SK-N-SH (cell line): ENCODE measurements at regions not wholly inside any gene's neighbourhood (a gene's known extent, or its start where the extent isn't known, plus 50 kb on each side); places are given as distances from the start of the nearest gene placed in this dataset.

Experiments used
- CTCF ChIA-PET: fragments of 300-600, 350-600 bp; formaldehyde crosslinking; extraction: SDS; loops from one replicate; lab custom pipeline; 2021; lab: Yijun Ruan, JAX
- POLR2A ChIA-PET: fragments of 350-600 bp; sonication (Branson Sonifier 250); formaldehyde crosslinking; extraction: SDS; loops from one replicate; lab custom pipeline; 2020; ENCODE audit warnings: antibody characterized with exemption, inconsistent platforms; lab: Yijun Ruan, JAX
- DNase-seq: peaks from one replicate; pipeline ENCODE4 v3.0.0; 2012
- H2AFZ ChIP-seq: fragments of 200-600 bp; sonication (generic); 2 replicates; pipeline ENCODE4 v1.8.1; 2016; ENCODE audit warnings: antibody characterized with exemption, mild to moderate bottlenecking, low read depth
- H3F3A ChIP-seq: fragments of 200-600 bp; sonication (generic); replicated peaks from 2 replicates; pipeline ENCODE3; 2016; ENCODE audit warnings: antibody characterized with exemption, mild to moderate bottlenecking; ENCODE audit not compliant: insufficient read depth
- H3K27ac ChIP-seq, 2 experiments: fragments of 200-500 bp in 1 of 2; fragments of 200-600 bp in 1 of 2; sonication (Bioruptor generic) in 1 of 2; sonication (generic), shearing (Covaris generic) in 1 of 2; 2 replicates each; pipeline versions ENCODE4 v1.5.1 to v1.6.1; 2014 to 2016; ENCODE audit warnings: low read depth in 2 of 2, inconsistent platforms in 1 of 2, low read length in 1 of 2, mild to moderate bottlenecking in 1 of 2, mixed read lengths in 1 of 2
- H3K27me3 ChIP-seq: fragments of 200-600 bp; sonication (generic), shearing (Covaris generic); 2 replicates; pipeline ENCODE4 v1.6.1; 2016; ENCODE audit warnings: mixed run types; ENCODE audit not compliant: insufficient read depth
- H3K36me3 ChIP-seq, 2 experiments: fragments of 200-500 bp in 1 of 2; fragments of 200-600 bp in 1 of 2; sonication (Bioruptor generic) in 1 of 2; sonication (generic) in 1 of 2; replicated peaks in 1 of 2; 2 replicates each; pipeline versions ENCODE3 to v1.5.1; 2014 to 2016; ENCODE audit warnings: low read length in 1 of 2, mild to moderate bottlenecking in 1 of 2; ENCODE audit not compliant: insufficient read depth in 2 of 2, control insufficient read depth in 1 of 2
- H3K4me1 ChIP-seq, 2 experiments: fragments of 200-500 bp in 1 of 2; fragments of 200-600 bp in 1 of 2; sonication (Bioruptor generic) in 1 of 2; sonication (generic), shearing (Covaris generic) in 1 of 2; 2 replicates each; pipeline versions ENCODE4 v1.5.1 to v1.6.1; 2014 to 2016; ENCODE audit warnings: low read depth in 1 of 2, low read length in 1 of 2, mixed run types in 1 of 2; ENCODE audit not compliant: insufficient read depth in 2 of 2, control insufficient read depth in 1 of 2
- H3K4me2 ChIP-seq: fragments of 200-600 bp; sonication (generic), shearing (Covaris generic); 2 replicates; pipeline ENCODE4 v1.6.1; 2017; ENCODE audit warnings: mixed run types
- H3K4me3 ChIP-seq, 2 experiments: fragments of 200-500 bp in 1 of 2; fragments of 200-600 bp in 1 of 2; sonication (Bioruptor generic) in 1 of 2; sonication (generic), shearing (Covaris generic) in 1 of 2; 2 replicates each; pipeline versions ENCODE4 v1.5.1 to v1.8.1; 2014 to 2016; ENCODE audit warnings: low read depth in 2 of 2, inconsistent platforms in 1 of 2, low read length in 1 of 2, mild to moderate bottlenecking in 1 of 2, mixed read lengths in 1 of 2, moderate library complexity in 1 of 2
- H3K79me2 ChIP-seq: fragments of 200-600 bp; sonication (generic); 2 replicates; pipeline ENCODE4 v1.8.1; 2017; ENCODE audit warnings: mild to moderate bottlenecking; ENCODE audit not compliant: insufficient read depth
- H3K9ac ChIP-seq: fragments of 200-600 bp; sonication (generic); 2 replicates; pipeline ENCODE4 v1.6.1; 2017; ENCODE audit warnings: mixed run types
- H3K9me2 ChIP-seq: fragments of 200-600 bp; sonication (generic); 2 replicates; pipeline ENCODE4 v1.6.1; 2017; ENCODE audit warnings: mixed run types
- H3K9me3 ChIP-seq: fragments of 200-600 bp; sonication (generic); 2 replicates; pipeline ENCODE4 v1.6.1; 2017; ENCODE audit warnings: mixed run types, mild to moderate bottlenecking, moderate library complexity
- H4K20me1 ChIP-seq: fragments of 200-600 bp; sonication (generic); 2 replicates; pipeline ENCODE4 v1.6.1; 2017; ENCODE audit warnings: mild to moderate bottlenecking, mixed run types; ENCODE audit not compliant: insufficient read depth
- ELF1 ChIP-seq: IDR thresholded peaks from 2 replicates; pipeline ENCODE4 v1.4.0; 2012
- EP300 ChIP-seq, 2 experiments: IDR thresholded peaks; 2 replicates each; pipeline versions ENCODE4 v1.4.0 to v1.6.1; 2012; ENCODE audit warnings: borderline replicate concordance in 1 of 2, low read depth in 1 of 2, low read length in 1 of 2
- EZH2phosphoT487 ChIP-seq: fragments of 200-600 bp; sonication (generic); IDR thresholded peaks from 2 replicates; pipeline ENCODE4 v1.6.1; 2017; ENCODE audit warnings: low read depth, mixed run types, mild to moderate bottlenecking, antibody characterized with exemption, moderate library complexity, borderline replicate concordance
- GABPA ChIP-seq: IDR thresholded peaks from 2 replicates; pipeline ENCODE4 v1.4.0; 2012; ENCODE audit warnings: low read depth, mild to moderate bottlenecking
- MEF2A ChIP-seq: IDR thresholded peaks from 2 replicates; pipeline ENCODE4 v1.4.0; 2012; ENCODE audit warnings: low read depth, borderline replicate concordance
- MXI1 ChIP-seq: IDR thresholded peaks from 2 replicates; pipeline ENCODE4 v1.6.1; 2012; ENCODE audit warnings: mild to moderate bottlenecking, low read depth, low read length, improper control_type of control experiment
- NRF1 ChIP-seq: IDR thresholded peaks from 2 replicates; pipeline ENCODE4 v1.6.1; 2012; ENCODE audit warnings: low read depth, mild to moderate bottlenecking, low read length
- RCOR1 ChIP-seq: fragments of 150-350 bp; IDR thresholded peaks from 2 replicates; pipeline ENCODE4 v1.6.1; 2017; ENCODE audit warnings: antibody characterized with exemption, low read length
- RFX5 ChIP-seq: IDR thresholded peaks from 2 replicates; pipeline ENCODE4 v1.6.1; 2012; ENCODE audit warnings: mild to moderate bottlenecking, improper control_type of control experiment, low read length
- SMC3 ChIP-seq: IDR thresholded peaks from 2 replicates; pipeline ENCODE4 v1.6.1; 2012; ENCODE audit warnings: low read depth, low read length, improper control_type of control experiment
- TAF1 ChIP-seq: IDR thresholded peaks from 2 replicates; pipeline ENCODE4 v1.6.1; 2012; ENCODE audit warnings: low read depth, mild to moderate bottlenecking, low read length, moderate library complexity, borderline replicate concordance
- TEAD4 ChIP-seq: IDR thresholded peaks from 2 replicates; pipeline ENCODE4 v1.4.0; 2012; ENCODE audit warnings: mild to moderate bottlenecking, borderline replicate concordance; ENCODE audit not compliant: insufficient read depth
- WGBS: methylation state at CpG from one replicate; pipeline ENCODE4 v1.1.6; 2017; ENCODE audit warnings: low lambda C conversion rate; 5-methylcytosine and 5-hydroxymethylcytosine counted together
- TF ChIP-seq, protein P1 (sequence below): fragments of 150-350 bp; IDR thresholded peaks from 2 replicates; pipeline ENCODE4 v1.6.1; 2017; ENCODE audit warnings: antibody characterized with exemption, low read length, low read depth, borderline replicate concordance
- TF ChIP-seq, protein P2 (sequence below): IDR thresholded peaks from 2 replicates; pipeline ENCODE4 v1.4.0; 2012; ENCODE audit warnings: low read depth, borderline replicate concordance
- TF ChIP-seq, protein P3 (sequence below): fragments of 200-600 bp; sonication (generic); IDR thresholded peaks from 2 replicates; pipeline ENCODE4 v1.6.1; 2017; ENCODE audit warnings: antibody characterized with exemption, mild to moderate bottlenecking, moderate library complexity
- TF ChIP-seq, protein P4 (sequence below): IDR thresholded peaks from 2 replicates; pipeline ENCODE4 v1.4.0; 2012; ENCODE audit warnings: low read depth
- TF ChIP-seq, protein P5 (sequence below): IDR thresholded peaks from 2 replicates; pipeline ENCODE4 v1.6.1; 2012; ENCODE audit warnings: mild to moderate bottlenecking, low read depth, low read length, moderate library complexity
- TF ChIP-seq, protein P6 (sequence below): IDR thresholded peaks from 2 replicates; pipeline ENCODE4; 2012

DNA sequence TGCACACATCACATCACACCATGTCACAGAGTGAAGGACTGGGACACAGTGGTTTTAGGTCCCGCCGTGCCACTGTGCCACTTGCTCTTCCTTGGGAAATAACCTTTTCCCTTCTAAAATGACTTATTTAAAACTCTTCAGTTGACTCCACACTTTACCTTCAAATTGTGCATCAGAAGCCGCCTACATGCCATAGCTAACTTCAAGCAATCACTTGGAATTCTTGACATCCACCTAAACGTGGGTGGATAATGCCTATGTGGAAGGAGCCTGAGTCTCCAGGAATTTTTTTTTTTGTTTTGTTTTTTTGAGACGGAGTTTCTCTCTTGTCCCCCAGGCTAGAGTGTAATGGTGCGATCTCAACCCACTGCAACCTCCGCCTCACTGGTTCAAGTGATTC lies 777.4 kb upstream of the TENM3 start (continued):
- TF ChIP-seq, protein P1, sequence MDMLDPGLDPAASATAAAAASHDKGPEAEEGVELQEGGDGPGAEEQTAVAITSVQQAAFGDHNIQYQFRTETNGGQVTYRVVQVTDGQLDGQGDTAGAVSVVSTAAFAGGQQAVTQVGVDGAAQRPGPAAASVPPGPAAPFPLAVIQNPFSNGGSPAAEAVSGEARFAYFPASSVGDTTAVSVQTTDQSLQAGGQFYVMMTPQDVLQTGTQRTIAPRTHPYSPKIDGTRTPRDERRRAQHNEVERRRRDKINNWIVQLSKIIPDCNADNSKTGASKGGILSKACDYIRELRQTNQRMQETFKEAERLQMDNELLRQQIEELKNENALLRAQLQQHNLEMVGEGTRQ: no peak
- no peak for TF ChIP-seq EP300 (IDR thresholded peaks at IDR 0.05; ENCODE audit: borderline replicate concordance in 1 of 2, low read depth in 1 of 2, low read length in 1 of 2)
- TF ChIP-seq, protein P2, sequence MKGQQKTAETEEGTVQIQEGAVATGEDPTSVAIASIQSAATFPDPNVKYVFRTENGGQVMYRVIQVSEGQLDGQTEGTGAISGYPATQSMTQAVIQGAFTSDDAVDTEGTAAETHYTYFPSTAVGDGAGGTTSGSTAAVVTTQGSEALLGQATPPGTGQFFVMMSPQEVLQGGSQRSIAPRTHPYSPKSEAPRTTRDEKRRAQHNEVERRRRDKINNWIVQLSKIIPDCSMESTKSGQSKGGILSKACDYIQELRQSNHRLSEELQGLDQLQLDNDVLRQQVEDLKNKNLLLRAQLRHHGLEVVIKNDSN: no peak
- TF ChIP-seq, protein P3, sequence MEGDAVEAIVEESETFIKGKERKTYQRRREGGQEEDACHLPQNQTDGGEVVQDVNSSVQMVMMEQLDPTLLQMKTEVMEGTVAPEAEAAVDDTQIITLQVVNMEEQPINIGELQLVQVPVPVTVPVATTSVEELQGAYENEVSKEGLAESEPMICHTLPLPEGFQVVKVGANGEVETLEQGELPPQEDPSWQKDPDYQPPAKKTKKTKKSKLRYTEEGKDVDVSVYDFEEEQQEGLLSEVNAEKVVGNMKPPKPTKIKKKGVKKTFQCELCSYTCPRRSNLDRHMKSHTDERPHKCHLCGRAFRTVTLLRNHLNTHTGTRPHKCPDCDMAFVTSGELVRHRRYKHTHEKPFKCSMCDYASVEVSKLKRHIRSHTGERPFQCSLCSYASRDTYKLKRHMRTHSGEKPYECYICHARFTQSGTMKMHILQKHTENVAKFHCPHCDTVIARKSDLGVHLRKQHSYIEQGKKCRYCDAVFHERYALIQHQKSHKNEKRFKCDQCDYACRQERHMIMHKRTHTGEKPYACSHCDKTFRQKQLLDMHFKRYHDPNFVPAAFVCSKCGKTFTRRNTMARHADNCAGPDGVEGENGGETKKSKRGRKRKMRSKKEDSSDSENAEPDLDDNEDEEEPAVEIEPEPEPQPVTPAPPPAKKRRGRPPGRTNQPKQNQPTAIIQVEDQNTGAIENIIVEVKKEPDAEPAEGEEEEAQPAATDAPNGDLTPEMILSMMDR: no peak
- TF ChIP-seq, all 33 proteins: peak for 0

DNA sequence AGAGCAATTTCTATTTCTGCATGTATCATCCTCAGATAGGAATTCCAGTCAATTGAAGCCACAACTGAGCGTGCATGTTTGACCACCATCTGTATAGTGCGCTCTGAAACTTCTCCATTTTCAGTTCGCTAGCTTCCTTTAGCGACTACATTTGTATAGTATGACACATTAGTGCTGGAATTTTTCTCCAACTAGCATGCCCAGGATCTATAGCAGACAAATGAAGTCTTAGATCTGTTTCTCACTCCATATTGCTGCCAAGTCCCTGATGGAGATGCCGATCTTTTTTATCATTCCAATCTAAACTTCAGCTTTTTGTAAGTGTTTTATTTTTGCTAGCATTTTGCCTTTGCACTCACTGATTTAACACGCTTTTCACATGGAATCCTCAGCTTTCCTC lies 774.8 kb upstream of the TENM3 start:
- Histone ChIP-seq H3K27me3 (no peaks in the 10 kb centered on the region), H2AFZ (no peak overlapping the region), H3K4me1 (no peaks in the 10 kb centered on the region), H3K79me2 (no peaks in the 10 kb centered on the region), H3K27ac (no peak overlapping the region), H3K4me3 (no peak overlapping the region), H3K36me3 (no peaks in the 10 kb centered on the region), H3K9me2 (no peaks in the 10 kb centered on the region), H3K9me3 (no peaks in the 10 kb centered on the region), H3K4me2 (no peak overlapping the region), H3K9ac (no peak overlapping the region), H4K20me1 (no peaks in the 10 kb centered on the region), H3F3A (no peaks in the 10 kb centered on the region)
- 64% methylated on average over 6 of the region's 6 CpGs for WGBS
- ChIA-PET CTCF (interaction anchor here (0.7 kb wide), 1 partner anchor 196 kb away, joined by 3 read pairs; no protein-coding TSS in a partner anchor), POLR2A (no interaction called here)
- DNase-seq: no peak
- TF ChIP-seq TEAD4 (no peak), GABPA (no peak), MEF2A (no peak), MXI1 (no peak), ELF1 (no peak), RCOR1 (no peak), TAF1 (no peak), EZH2phosphoT487 (no peak), SMC3 (no peak), NRF1 (no peak), EP300 (IDR thresholded peaks at IDR 0.05; ENCODE audit: borderline replicate concordance in 1 of 2, low read depth in 1 of 2, low read length in 1 of 2) (no peak), RFX5 (no peak)
- TF ChIP-seq, protein P1: no peak
- TF ChIP-seq, protein P4, sequence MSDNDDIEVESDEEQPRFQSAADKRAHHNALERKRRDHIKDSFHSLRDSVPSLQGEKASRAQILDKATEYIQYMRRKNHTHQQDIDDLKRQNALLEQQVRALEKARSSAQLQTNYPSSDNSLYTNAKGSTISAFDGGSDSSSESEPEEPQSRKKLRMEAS: no peak
- TF ChIP-seq, protein P2: no peak
- TF ChIP-seq, protein P5, sequence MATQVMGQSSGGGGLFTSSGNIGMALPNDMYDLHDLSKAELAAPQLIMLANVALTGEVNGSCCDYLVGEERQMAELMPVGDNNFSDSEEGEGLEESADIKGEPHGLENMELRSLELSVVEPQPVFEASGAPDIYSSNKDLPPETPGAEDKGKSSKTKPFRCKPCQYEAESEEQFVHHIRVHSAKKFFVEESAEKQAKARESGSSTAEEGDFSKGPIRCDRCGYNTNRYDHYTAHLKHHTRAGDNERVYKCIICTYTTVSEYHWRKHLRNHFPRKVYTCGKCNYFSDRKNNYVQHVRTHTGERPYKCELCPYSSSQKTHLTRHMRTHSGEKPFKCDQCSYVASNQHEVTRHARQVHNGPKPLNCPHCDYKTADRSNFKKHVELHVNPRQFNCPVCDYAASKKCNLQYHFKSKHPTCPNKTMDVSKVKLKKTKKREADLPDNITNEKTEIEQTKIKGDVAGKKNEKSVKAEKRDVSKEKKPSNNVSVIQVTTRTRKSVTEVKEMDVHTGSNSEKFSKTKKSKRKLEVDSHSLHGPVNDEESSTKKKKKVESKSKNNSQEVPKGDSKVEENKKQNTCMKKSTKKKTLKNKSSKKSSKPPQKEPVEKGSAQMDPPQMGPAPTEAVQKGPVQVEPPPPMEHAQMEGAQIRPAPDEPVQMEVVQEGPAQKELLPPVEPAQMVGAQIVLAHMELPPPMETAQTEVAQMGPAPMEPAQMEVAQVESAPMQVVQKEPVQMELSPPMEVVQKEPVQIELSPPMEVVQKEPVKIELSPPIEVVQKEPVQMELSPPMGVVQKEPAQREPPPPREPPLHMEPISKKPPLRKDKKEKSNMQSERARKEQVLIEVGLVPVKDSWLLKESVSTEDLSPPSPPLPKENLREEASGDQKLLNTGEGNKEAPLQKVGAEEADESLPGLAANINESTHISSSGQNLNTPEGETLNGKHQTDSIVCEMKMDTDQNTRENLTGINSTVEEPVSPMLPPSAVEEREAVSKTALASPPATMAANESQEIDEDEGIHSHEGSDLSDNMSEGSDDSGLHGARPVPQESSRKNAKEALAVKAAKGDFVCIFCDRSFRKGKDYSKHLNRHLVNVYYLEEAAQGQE: no peak
- TF ChIP-seq, protein P6, sequence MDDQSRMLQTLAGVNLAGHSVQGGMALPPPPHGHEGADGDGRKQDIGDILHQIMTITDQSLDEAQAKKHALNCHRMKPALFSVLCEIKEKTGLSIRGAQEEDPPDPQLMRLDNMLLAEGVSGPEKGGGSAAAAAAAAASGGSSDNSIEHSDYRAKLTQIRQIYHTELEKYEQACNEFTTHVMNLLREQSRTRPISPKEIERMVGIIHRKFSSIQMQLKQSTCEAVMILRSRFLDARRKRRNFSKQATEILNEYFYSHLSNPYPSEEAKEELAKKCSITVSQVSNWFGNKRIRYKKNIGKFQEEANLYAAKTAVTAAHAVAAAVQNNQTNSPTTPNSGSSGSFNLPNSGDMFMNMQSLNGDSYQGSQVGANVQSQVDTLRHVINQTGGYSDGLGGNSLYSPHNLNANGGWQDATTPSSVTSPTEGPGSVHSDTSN: no peak
